GM19455 (cell line): ENCODE measurements at regions not wholly inside any gene's neighbourhood (a gene's known extent, or its start where the extent isn't known, plus 50 kb on each side); places are given as distances from the start of the nearest gene placed in this dataset.
A peak's percentile ranks its signal among the peaks of the same experiment; 100 is the strongest.

Experiments
- ATAC-seq: cut with Tn5 transposase; IDR thresholded peaks from one replicate; pipeline ENCODE4 v1.9.1; 2021; ENCODE audit not compliant: unreplicated experiment

DNA sequence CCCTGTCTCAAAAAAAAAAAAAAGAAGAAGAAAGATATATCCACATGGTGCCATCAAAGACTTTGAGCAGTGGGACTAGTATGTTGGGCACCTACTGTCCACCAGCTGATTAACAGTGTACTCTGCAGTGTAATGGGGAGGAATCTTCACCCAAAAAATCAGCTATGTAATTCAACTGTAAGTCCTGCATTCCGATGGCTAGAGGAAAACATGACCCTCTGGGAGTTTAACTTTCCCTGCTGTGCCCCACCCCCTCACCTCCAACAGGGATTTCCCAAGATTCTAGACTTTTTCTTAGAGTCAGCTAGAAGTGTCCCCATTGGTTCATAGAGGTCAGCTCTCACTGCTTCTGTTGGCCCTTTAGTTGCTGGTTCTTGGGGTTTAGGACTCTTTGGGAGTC is 221.2 kb upstream of the CLINT1 start:
- ATAC-seq: no peak

- ATAC-seq: no peak
Observed at GRCh38 chr5:158079097-158079496, 220.2 kb upstream of the CLINT1 start.

- peak; percentile 84 for ATAC-seq
Observed at GRCh38 chr5:158074992-158075769, 216.2 kb upstream of the CLINT1 start.

DNA sequence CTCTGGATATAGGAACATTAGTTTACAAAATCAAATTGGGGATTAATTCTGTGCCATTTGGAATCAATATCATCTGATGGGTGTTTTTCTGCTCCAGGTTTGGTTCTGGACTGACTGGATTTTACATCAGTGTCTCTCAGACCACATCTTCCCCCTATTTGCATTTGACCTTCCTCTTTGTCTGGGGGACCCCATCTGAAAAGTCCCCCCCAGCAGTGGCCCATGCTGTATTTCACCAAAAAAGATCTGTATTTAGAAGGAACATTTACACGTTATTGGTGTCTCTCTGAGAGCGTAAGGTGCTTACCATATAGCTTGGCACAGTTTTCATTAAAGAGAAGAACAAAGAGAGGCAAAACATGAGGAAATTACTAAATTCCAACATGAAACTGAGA is 215.6 kb upstream of the CLINT1 start:
- no peak for ATAC-seq

GRCh38 chr5:158070859-158071258 is 211.9 kb upstream of the CLINT1 start:
- no peak for ATAC-seq

DNA sequence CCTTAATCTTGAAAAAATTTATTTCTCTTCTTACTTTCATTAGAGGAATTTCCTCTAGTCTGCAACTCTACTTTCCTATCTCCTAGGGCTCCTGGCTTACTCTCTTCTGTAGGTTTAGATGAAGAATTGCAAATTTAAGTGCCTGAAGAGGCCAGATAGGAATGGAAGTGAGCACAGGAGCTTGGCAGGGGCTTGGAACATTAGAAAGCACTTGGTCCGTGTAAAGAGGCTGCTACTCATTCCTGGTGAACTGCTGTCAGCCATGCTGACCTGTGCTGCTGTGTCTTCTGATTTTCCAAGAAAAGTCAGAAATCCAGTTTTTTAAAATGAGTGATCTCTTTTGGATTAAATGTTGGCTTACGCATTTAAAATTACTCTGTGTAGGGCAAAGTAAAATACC is 210.9 kb upstream of the CLINT1 start:
- no peak for ATAC-seq

DNA sequence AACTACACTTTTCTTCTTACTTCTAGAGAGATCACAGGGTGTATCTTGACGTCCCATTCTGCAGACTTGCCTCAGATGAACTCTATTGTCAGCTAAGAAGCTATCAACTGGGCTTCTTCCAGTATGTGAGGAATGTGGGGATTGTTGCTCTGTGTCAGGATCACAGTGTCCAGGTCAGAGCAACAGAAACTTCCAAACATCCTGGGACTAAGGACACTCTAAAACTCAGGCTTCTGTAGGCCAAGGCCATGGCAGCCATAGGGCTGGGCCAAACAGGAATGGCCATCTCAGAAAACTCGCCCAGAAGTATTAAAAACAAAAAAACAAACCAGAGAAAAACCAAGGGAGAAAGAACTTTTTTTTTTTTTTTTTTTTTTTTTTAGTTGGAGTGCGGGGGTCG is 210.0 kb upstream of the CLINT1 start:
- no peak for ATAC-seq

GRCh38 chr5:158066076-158066475 is 207.1 kb upstream of the CLINT1 start:
- no peak for ATAC-seq

GRCh38 chr5:158064334-158065123 is 205.6 kb upstream of the CLINT1 start:
- ATAC-seq: no peak

DNA sequence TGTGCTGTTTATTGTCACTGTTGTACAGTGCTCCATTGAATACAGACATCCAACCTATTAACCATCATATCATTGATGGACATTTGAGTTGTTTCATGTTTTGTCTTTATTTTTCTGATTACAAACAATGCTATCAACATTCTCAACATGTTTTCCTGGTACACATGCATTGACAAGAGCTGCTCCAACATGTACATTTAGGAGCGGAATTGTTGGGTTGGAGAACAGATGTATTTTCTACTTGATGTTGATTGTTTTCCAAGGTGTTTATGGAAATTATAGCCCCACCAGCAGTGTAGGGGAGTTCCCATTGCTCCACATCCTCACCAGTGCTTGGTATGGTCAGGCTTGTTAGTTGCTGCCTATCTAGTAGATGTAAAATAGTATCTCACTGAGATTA is 204.1 kb upstream of the CLINT1 start:
- ATAC-seq: no peak

DNA sequence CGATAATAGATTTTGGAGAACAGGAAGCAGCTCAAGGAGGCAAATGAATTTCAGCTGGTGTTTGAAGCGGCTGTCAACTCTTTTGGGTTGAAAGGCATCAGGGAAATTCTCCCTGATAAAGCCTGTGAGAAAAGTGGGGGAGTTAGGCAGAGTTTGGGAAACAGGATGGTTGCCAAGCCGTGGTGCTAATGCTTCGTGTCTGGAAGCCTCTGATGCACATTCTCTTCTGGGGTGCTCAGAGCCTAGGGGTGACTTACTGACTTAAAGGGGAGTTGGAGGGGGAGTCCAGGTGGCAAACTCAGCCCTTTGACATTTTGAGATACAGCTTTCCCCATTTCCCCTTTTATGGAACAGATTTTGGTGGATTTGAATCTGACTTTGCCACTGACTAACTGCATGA is 202.5 kb upstream of the CLINT1 start:
- ATAC-seq: no peak

- no peak for ATAC-seq
Observed at GRCh38 chr5:158060212-158060611, 201.3 kb upstream of the CLINT1 start.

- no peak for ATAC-seq
Observed at GRCh38 chr5:158058208-158059120, 199.5 kb upstream of the CLINT1 start.

DNA sequence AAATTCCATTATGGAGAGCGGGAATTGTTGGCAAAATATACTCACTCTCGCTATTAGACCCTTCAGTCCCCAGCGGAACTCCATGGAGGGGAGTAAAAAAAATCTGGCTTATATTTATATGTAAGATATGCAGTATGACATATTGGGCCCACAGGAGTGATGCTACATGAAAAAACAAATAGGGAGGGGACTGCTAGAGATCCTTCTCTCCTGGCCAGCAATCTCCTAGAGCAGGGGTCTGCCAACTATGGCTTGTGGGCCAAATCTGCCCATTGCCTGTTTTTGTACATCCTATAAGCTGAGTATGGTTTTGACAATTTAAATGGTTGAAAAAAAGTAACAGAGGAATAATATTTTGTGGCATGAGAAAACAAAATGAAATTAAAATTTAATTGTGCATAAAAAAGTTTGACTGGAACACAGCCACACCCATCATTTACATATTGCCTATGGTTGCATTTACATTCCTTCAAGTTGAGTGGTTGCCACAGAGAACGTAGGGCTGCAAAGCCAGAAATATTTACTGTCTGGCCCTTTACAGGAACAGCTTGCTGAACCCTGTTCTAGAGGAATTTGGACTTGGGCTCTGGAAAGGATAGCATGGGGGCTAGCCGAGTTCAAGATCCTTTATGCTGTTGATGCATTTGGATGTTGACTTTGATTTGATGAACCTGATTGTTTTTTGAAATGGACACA is 197.3 kb upstream of the CLINT1 start:
- ATAC-seq: no peak

DNA sequence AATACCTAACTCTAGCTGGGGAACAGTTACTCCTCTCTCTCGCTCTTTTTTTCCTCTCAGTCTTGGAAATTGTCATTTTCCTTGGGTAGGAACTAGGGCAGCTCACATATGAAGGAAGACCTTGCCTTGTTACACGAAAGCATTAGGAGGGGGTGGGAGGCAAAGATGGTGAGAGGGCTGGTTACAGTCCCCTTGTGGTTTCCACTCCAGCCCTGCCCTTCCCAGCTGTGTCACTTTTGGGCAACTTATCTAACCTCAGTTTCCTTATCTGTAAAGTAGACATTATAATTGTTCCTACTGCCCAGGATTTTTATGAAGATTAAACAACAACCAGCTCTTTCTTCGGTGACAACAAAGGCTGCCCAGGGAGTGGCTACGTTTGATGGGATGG is 196.2 kb upstream of the CLINT1 start:
- no peak for ATAC-seq

GRCh38 chr5:158054223-158055110 is 195.5 kb upstream of the CLINT1 start:
- no peak for ATAC-seq

GRCh38 chr5:158051036-158051435 is 192.1 kb upstream of the CLINT1 start:
- ATAC-seq: no peak

DNA sequence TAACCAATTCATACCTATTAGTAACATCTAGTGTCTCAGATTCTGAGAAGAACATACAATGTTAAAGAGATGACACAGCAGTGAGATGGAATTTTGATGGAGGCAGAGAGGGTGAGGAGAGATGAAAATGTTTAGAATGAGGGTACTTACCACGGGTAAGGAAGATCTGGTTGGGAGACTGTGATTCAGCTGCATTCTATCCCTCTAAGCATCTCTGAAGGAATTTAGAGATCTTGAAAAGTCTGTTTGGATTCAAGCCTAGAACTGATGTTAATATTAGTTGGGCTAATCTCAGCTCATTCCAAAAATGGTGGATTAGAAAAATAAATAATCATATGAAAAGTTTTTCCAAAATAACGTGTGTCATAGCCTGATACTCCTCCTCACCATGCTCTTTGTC is 191.5 kb upstream of the CLINT1 start:
- no peak for ATAC-seq

- no peak for ATAC-seq
Observed at GRCh38 chr5:158049459-158049858, 190.5 kb upstream of the CLINT1 start.

DNA sequence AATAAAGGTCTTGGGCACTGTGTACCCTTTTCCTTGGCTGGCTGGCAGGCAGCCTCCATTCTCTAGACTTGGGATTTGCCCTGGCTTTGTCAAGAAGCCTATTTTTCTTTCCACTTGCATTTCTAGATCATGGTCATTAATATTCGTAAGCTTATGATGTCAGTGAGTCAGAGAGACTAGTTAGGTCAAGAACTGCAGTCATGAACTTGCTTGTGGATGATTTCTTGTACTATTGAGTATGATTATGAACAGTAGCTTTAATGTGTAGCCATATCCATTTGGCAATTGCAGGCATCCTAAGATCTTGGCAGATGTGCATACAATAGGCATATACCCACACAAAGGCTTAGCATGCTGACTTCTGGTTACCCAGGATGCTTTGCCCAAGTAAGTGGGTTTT is 186.8 kb upstream of the CLINT1 start:
- ATAC-seq: no peak
